ENCODE measurements at regions not wholly inside any gene's neighbourhood (a gene's known extent, or its start where the extent isn't known, plus 50 kb on each side); places are given as distances from the start of the nearest gene placed in this dataset.
"Not testable (repeated sequence)": the region's sequence is repeated elsewhere in the genome, so short reads cannot be mapped to it uniquely, and the experiment has no call there.

DNA sequence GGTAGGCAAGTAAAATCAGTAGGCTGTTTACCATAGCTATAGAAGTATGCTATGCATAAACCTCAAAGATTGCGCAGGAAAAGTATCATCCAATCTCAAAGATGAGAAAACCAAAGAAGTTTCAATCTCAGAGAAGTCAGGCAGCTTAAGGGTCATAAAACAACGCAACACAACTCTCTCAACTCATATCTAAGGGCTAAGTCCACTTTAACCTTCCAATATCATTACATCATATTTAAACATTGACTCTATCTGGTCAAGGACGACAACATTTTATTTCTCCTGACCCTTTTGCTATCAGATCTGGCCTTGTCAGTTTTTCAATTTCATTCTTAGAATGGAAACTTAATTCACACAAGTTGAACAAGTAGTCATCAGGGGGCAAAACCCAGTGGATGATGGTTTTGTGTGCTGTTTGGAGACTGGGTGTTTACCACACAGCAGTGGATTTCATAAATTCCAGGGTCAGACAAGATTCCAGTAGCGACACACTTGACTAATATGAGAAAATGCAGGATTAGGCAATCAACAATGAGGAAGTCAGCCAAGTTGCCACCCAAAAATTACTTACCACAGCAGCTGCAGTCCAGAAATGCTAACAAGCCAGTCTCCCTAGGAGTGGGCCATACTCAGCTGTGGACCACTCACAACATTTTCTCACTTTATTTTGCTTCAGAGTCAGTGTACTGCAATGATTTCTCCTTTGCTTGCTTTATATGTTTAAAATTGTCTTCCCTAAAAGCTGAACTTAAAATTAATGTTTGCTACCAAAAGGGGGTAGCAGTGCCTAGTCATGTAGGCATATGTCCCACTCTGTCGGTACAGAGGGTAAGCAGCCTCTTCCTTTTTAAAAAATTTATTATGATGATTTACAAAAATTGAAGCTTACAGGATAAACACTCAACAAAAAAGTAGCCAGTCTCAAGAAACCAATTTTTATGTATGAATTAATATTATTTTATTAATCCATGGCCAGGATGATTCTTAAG is 131.9 kb upstream of the NBPF9 start:
- not testable (repeated sequence) for H3K9me3 ChIP-seq (ENCODE audit: low read length); H3K79me2 ChIP-seq (ENCODE audit: insufficient read depth, low read length); H3K4me1 ChIP-seq (ENCODE audit: insufficient read depth, low read length, severe bottlenecking); H3K27me3 ChIP-seq (ENCODE audit: insufficient read depth, low read length); H3K4me3 ChIP-seq (ENCODE audit: low read depth, low read length, poor library complexity, severe bottlenecking); H2AFZ ChIP-seq (ENCODE audit: low read length); H3K9ac ChIP-seq (ENCODE audit: low read length); H3K27ac ChIP-seq (ENCODE audit: low read depth, low read length, poor library complexity, severe bottlenecking); H3K4me2 ChIP-seq (ENCODE audit: low read length); H3K36me3 ChIP-seq (ENCODE audit: insufficient read depth, low read length); H3F3A ChIP-seq (ENCODE audit: insufficient read depth, low read length); H4K20me1 ChIP-seq (ENCODE audit: insufficient read depth, low read length); H3K9me2 ChIP-seq (ENCODE audit: low read depth, low read length)

- H3K9ac ChIP-seq (ENCODE audit: low read length); H3K27me3 ChIP-seq (ENCODE audit: insufficient read depth, low read length); H3K4me2 ChIP-seq (ENCODE audit: low read length); H3K9me2 ChIP-seq (ENCODE audit: low read depth, low read length); H3K4me1 ChIP-seq (ENCODE audit: insufficient read depth, low read length, severe bottlenecking); H3F3A ChIP-seq (ENCODE audit: insufficient read depth, low read length); H3K4me3 ChIP-seq (ENCODE audit: low read depth, low read length, poor library complexity, severe bottlenecking); H2AFZ ChIP-seq (ENCODE audit: low read length); H3K27ac ChIP-seq (ENCODE audit: low read depth, low read length, poor library complexity, severe bottlenecking); H4K20me1 ChIP-seq (ENCODE audit: insufficient read depth, low read length); H3K79me2 ChIP-seq (ENCODE audit: insufficient read depth, low read length); H3K36me3 ChIP-seq (ENCODE audit: insufficient read depth, low read length); H3K9me3 ChIP-seq (ENCODE audit: low read length): not testable (repeated sequence)
Measured at GRCh38 chr1:149237515-149237914, 134.2 kb upstream of the NBPF9 start.

- not testable (repeated sequence) for H3K4me3 ChIP-seq (ENCODE audit: low read depth, low read length, poor library complexity, severe bottlenecking); H3K27ac ChIP-seq (ENCODE audit: low read depth, low read length, poor library complexity, severe bottlenecking); H2AFZ ChIP-seq (ENCODE audit: low read length); H3K9me2 ChIP-seq (ENCODE audit: low read depth, low read length); H3K4me2 ChIP-seq (ENCODE audit: low read length); H3K27me3 ChIP-seq (ENCODE audit: insufficient read depth, low read length); H4K20me1 ChIP-seq (ENCODE audit: insufficient read depth, low read length); H3K9ac ChIP-seq (ENCODE audit: low read length); H3K36me3 ChIP-seq (ENCODE audit: insufficient read depth, low read length); H3F3A ChIP-seq (ENCODE audit: insufficient read depth, low read length); H3K4me1 ChIP-seq (ENCODE audit: insufficient read depth, low read length, severe bottlenecking); H3K9me3 ChIP-seq (ENCODE audit: low read length); H3K79me2 ChIP-seq (ENCODE audit: insufficient read depth, low read length)
Measured at GRCh38 chr1:149239897-149240508, 136.7 kb upstream of the NBPF9 start.

DNA sequence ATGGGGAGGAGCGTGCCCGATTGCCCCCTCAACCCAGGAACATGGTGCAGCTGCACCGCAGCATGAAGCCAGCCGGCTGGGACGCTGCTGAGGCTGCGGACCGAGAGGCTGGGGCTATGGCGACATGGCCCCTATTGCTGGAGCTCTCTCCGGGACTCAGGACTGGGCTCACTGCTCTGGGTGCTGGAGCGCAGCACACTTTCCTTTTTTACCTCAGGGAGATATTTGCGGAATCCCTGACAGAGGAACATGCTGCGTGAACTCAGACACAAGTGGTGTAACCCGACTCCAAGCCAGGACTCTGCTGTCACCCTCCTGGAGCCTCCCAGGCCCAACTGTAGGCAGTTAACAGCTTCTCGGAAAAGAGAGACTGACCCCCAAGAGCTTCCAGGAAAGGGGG is 137.2 kb upstream of the NBPF9 start:
- not testable (repeated sequence) for H3K4me1 ChIP-seq (ENCODE audit: insufficient read depth, low read length, severe bottlenecking); H3F3A ChIP-seq (ENCODE audit: insufficient read depth, low read length); H3K36me3 ChIP-seq (ENCODE audit: insufficient read depth, low read length); H3K27ac ChIP-seq (ENCODE audit: low read depth, low read length, poor library complexity, severe bottlenecking); H3K4me2 ChIP-seq (ENCODE audit: low read length); H2AFZ ChIP-seq (ENCODE audit: low read length); H3K9ac ChIP-seq (ENCODE audit: low read length); H3K9me2 ChIP-seq (ENCODE audit: low read depth, low read length); H3K4me3 ChIP-seq (ENCODE audit: low read depth, low read length, poor library complexity, severe bottlenecking); H3K9me3 ChIP-seq (ENCODE audit: low read length); H4K20me1 ChIP-seq (ENCODE audit: insufficient read depth, low read length); H3K79me2 ChIP-seq (ENCODE audit: insufficient read depth, low read length); H3K27me3 ChIP-seq (ENCODE audit: insufficient read depth, low read length)

- H3K4me1 ChIP-seq (ENCODE audit: insufficient read depth, low read length, severe bottlenecking); H3K4me3 ChIP-seq (ENCODE audit: low read depth, low read length, poor library complexity, severe bottlenecking); H2AFZ ChIP-seq (ENCODE audit: low read length); H3K9me2 ChIP-seq (ENCODE audit: low read depth, low read length); H3K79me2 ChIP-seq (ENCODE audit: insufficient read depth, low read length); H3K27me3 ChIP-seq (ENCODE audit: insufficient read depth, low read length); H3K36me3 ChIP-seq (ENCODE audit: insufficient read depth, low read length); H4K20me1 ChIP-seq (ENCODE audit: insufficient read depth, low read length); H3K9me3 ChIP-seq (ENCODE audit: low read length); H3K4me2 ChIP-seq (ENCODE audit: low read length); H3K9ac ChIP-seq (ENCODE audit: low read length); H3K27ac ChIP-seq (ENCODE audit: low read depth, low read length, poor library complexity, severe bottlenecking); H3F3A ChIP-seq (ENCODE audit: insufficient read depth, low read length): not testable (repeated sequence)
Measured at GRCh38 chr1:149241272-149241671, 137.9 kb upstream of the NBPF9 start.

DNA sequence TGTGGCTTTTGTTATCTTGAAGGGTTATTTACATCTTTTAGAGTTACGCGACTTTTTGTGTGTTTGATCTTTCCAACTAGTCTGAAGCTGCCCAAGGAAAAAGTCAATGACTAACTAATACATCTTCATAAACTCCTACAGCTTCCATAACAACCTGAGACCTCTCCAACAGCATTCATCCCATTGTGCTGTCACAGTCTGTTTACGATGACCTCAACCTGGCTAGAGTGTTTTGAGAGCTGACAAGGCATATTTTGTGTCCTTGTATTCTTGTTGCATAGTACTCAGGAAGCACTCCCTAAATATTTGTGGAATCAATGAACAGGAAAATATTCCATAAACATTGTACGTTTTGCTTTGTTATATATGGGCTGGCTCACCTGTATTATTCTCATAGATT is 140.2 kb upstream of the NBPF9 start:
- not testable (repeated sequence) for H4K20me1 ChIP-seq (ENCODE audit: insufficient read depth, low read length); H3F3A ChIP-seq (ENCODE audit: insufficient read depth, low read length); H3K4me3 ChIP-seq (ENCODE audit: low read depth, low read length, poor library complexity, severe bottlenecking); H3K9me3 ChIP-seq (ENCODE audit: low read length); H3K9ac ChIP-seq (ENCODE audit: low read length); H3K27ac ChIP-seq (ENCODE audit: low read depth, low read length, poor library complexity, severe bottlenecking); H3K36me3 ChIP-seq (ENCODE audit: insufficient read depth, low read length); H3K9me2 ChIP-seq (ENCODE audit: low read depth, low read length); H3K4me2 ChIP-seq (ENCODE audit: low read length); H3K79me2 ChIP-seq (ENCODE audit: insufficient read depth, low read length); H2AFZ ChIP-seq (ENCODE audit: low read length); H3K27me3 ChIP-seq (ENCODE audit: insufficient read depth, low read length); H3K4me1 ChIP-seq (ENCODE audit: insufficient read depth, low read length, severe bottlenecking)

DNA sequence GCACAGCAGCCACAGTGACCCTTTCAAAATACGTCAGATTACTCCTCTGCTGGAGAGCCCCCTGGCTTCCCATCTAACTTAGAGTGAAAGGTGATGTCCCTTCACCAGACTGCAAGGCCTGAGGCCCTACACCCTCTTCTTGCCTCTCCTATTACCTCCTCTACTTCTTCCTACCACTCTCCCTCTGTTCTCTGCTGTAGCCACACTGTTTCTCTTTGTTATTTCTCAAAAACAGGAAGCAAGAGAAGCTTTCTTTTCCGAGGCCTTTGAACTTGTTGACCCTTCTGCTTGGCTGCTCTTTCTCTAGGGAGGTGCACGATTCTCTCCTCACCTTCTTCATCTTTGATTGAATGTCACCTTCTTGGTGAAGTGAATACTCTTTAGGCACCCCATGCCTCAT is 141.3 kb upstream of the NBPF9 start:
- not testable (repeated sequence) for H3F3A ChIP-seq (ENCODE audit: insufficient read depth, low read length); H3K4me1 ChIP-seq (ENCODE audit: insufficient read depth, low read length, severe bottlenecking); H3K9me3 ChIP-seq (ENCODE audit: low read length); H4K20me1 ChIP-seq (ENCODE audit: insufficient read depth, low read length); H3K4me2 ChIP-seq (ENCODE audit: low read length); H3K9ac ChIP-seq (ENCODE audit: low read length); H3K36me3 ChIP-seq (ENCODE audit: insufficient read depth, low read length); H2AFZ ChIP-seq (ENCODE audit: low read length); H3K79me2 ChIP-seq (ENCODE audit: insufficient read depth, low read length); H3K4me3 ChIP-seq (ENCODE audit: low read depth, low read length, poor library complexity, severe bottlenecking); H3K9me2 ChIP-seq (ENCODE audit: low read depth, low read length); H3K27me3 ChIP-seq (ENCODE audit: insufficient read depth, low read length); H3K27ac ChIP-seq (ENCODE audit: low read depth, low read length, poor library complexity, severe bottlenecking)
